Upper lobe of right lung (tissue), 1 donor: ENCODE measurements at regions not wholly inside any gene's neighbourhood (a gene's known extent, or its start where the extent isn't known, plus 50 kb on each side); places are given as distances from the start of the nearest gene placed in this dataset.
"Not testable (repeated sequence)": the region's sequence is repeated elsewhere in the genome, so short reads cannot be mapped to it uniquely, and the experiment has no call there.

Experiments
- ATAC-seq: fragments of 200-7000 bp; cut with Tn5 transposase; one replicate; pipeline ENCODE4 v1.9.1; 2020; ENCODE audit warnings: mild to moderate bottlenecking, moderate library complexity
- DNase-seq: peaks from one replicate; pipeline ENCODE4 v3.0.0-alpha.2; 2020
- H3K27ac ChIP-seq: fragments of 200-600 bp; one replicate; pipeline ENCODE4 v1.8.0; 2022
- H3K27me3 ChIP-seq: fragments of 200-600 bp; one replicate; pipeline ENCODE4 v1.8.0; 2022; ENCODE audit warnings: mild to moderate bottlenecking
- H3K36me3 ChIP-seq: fragments of 200-600 bp; one replicate; pipeline ENCODE4 v1.8.0; 2022
- H3K4me1 ChIP-seq: fragments of 200-600 bp; one replicate; pipeline ENCODE4 v1.8.0; 2022
- H3K4me3 ChIP-seq: fragments of 200-600 bp; one replicate; pipeline ENCODE4 v1.8.0; 2022; ENCODE audit warnings: mild to moderate bottlenecking
- H3K9me3 ChIP-seq: fragments of 200-600 bp; one replicate; pipeline ENCODE4 v1.8.0; 2022
- intact Hi-C: fragments of 100-400 bp; cut with DNase I; formaldehyde crosslinking; loops from one replicate; pipeline ENCODE4 v1.11.0; 2022
- donor health status: DM: no; HTN: yes; CAD: no; lungs with severe emphysema.

GRCh38 chr15:20253047-20253615, 288.5 kb downstream of the GOLGA6L6 start:
- H3K4me3 ChIP-seq, H3K36me3 ChIP-seq, H3K27ac ChIP-seq, DNase-seq, H3K27me3 ChIP-seq, H3K9me3 ChIP-seq, ATAC-seq, intact Hi-C loops, H3K4me1 ChIP-seq: not testable (repeated sequence)

GRCh38 chr15:20252040-20252439, 289.6 kb downstream of the GOLGA6L6 start:
- not testable (repeated sequence) for ATAC-seq, H3K27ac ChIP-seq

GRCh38 chr15:20251214-20252005, 290.2 kb downstream of the GOLGA6L6 start:
- H3K4me3 ChIP-seq, H3K4me1 ChIP-seq, H3K27ac ChIP-seq, intact Hi-C loops, DNase-seq, H3K36me3 ChIP-seq, H3K27me3 ChIP-seq, H3K9me3 ChIP-seq: not testable (repeated sequence)
- peak; percentile 12 for ATAC-seq

More at GRCh38 chr15:20252040-20252439, 289.6 kb downstream of the GOLGA6L6 start:
- H3K4me3 ChIP-seq, H3K27me3 ChIP-seq, H3K9me3 ChIP-seq, DNase-seq, H3K36me3 ChIP-seq, H3K4me1 ChIP-seq, intact Hi-C loops: not testable (repeated sequence)

- ATAC-seq, H3K4me1 ChIP-seq, H3K27ac ChIP-seq, DNase-seq, intact Hi-C loops, H3K36me3 ChIP-seq, H3K4me3 ChIP-seq, H3K9me3 ChIP-seq, H3K27me3 ChIP-seq: not testable (repeated sequence)
These were observed 291.4 kb downstream of the GOLGA6L6 start for GRCh38 chr15:20250206-20250605.

- peak; percentile 5 for ATAC-seq
- DNase-seq, intact Hi-C loops, H3K36me3 ChIP-seq, H3K4me3 ChIP-seq, H3K27ac ChIP-seq, H3K9me3 ChIP-seq, H3K27me3 ChIP-seq, H3K4me1 ChIP-seq: not testable (repeated sequence)
These were observed 292.0 kb downstream of the GOLGA6L6 start for GRCh38 chr15:20249677-20249970.

- H3K4me3 ChIP-seq, H3K27me3 ChIP-seq, DNase-seq, H3K9me3 ChIP-seq, intact Hi-C loops, ATAC-seq, H3K27ac ChIP-seq, H3K4me1 ChIP-seq, H3K36me3 ChIP-seq: not testable (repeated sequence)
These were observed 293.2 kb downstream of the GOLGA6L6 start for GRCh38 chr15:20248434-20248833.

- H3K4me1 ChIP-seq, H3K9me3 ChIP-seq, H3K27me3 ChIP-seq, ATAC-seq, H3K4me3 ChIP-seq, H3K27ac ChIP-seq, intact Hi-C loops, H3K36me3 ChIP-seq: not testable (repeated sequence)
- peak; percentile 62 for DNase-seq
These were observed 294.5 kb downstream of the GOLGA6L6 start for GRCh38 chr15:20247137-20247536.

- H3K36me3 ChIP-seq, H3K27ac ChIP-seq, H3K27me3 ChIP-seq, H3K4me3 ChIP-seq, H3K4me1 ChIP-seq, H3K9me3 ChIP-seq, intact Hi-C loops: not testable (repeated sequence)
- ATAC-seq (peak; percentile 9), DNase-seq (peak; percentile 62)
These were observed 295.0 kb downstream of the GOLGA6L6 start for GRCh38 chr15:20246624-20247023.

GRCh38 chr15:20245856-20246255, 295.7 kb downstream of the GOLGA6L6 start:
- H3K36me3 ChIP-seq, H3K27ac ChIP-seq, H3K27me3 ChIP-seq, H3K9me3 ChIP-seq, H3K4me1 ChIP-seq, H3K4me3 ChIP-seq, intact Hi-C loops, ATAC-seq: not testable (repeated sequence)
- peak; percentile 51 for DNase-seq

GRCh38 chr15:20244792-20245191, 296.8 kb downstream of the GOLGA6L6 start:
- H3K4me1 ChIP-seq, H3K36me3 ChIP-seq, H3K27me3 ChIP-seq, intact Hi-C loops, H3K9me3 ChIP-seq, H3K27ac ChIP-seq, H3K4me3 ChIP-seq: not testable (repeated sequence)
- ATAC-seq (peak; percentile 10), DNase-seq (peak; percentile 74)

- DNase-seq: peak; percentile 56
- H3K36me3 ChIP-seq, H3K27me3 ChIP-seq, H3K9me3 ChIP-seq, H3K27ac ChIP-seq, ATAC-seq, H3K4me1 ChIP-seq, intact Hi-C loops, H3K4me3 ChIP-seq: not testable (repeated sequence)
These were observed 297.9 kb downstream of the GOLGA6L6 start for GRCh38 chr15:20243486-20244240.

- H3K4me1 ChIP-seq, ATAC-seq, intact Hi-C loops, DNase-seq, H3K9me3 ChIP-seq, H3K36me3 ChIP-seq, H3K27me3 ChIP-seq, H3K4me3 ChIP-seq, H3K27ac ChIP-seq: not testable (repeated sequence)
These were observed 301.2 kb downstream of the GOLGA6L6 start for GRCh38 chr15:20240366-20240917.

- H3K9me3 ChIP-seq, H3K4me1 ChIP-seq, H3K36me3 ChIP-seq, H3K27ac ChIP-seq, DNase-seq, H3K27me3 ChIP-seq, intact Hi-C loops, H3K4me3 ChIP-seq: not testable (repeated sequence)
- ATAC-seq: peak; percentile 3
These were observed 302.4 kb downstream of the GOLGA6L6 start for GRCh38 chr15:20239186-20239585.
